GM18508 (cell line): ENCODE measurements at regions not wholly inside any gene's neighbourhood (a gene's known extent, or its start where the extent isn't known, plus 50 kb on each side); places are given as distances from the start of the nearest gene placed in this dataset.
A peak's percentile ranks its signal among the peaks of the same experiment; 100 is the strongest.
"Not testable (repeated sequence)": the region's sequence is repeated elsewhere in the genome, so short reads cannot be mapped to it uniquely, and the experiment has no call there.

Experiments
- ATAC-seq: cut with Tn5 transposase; IDR thresholded peaks from one replicate; pipeline ENCODE4 v1.9.1; 2021; ENCODE audit warnings: moderate number of reproducible peaks; ENCODE audit not compliant: insufficient read depth, unreplicated experiment

DNA sequence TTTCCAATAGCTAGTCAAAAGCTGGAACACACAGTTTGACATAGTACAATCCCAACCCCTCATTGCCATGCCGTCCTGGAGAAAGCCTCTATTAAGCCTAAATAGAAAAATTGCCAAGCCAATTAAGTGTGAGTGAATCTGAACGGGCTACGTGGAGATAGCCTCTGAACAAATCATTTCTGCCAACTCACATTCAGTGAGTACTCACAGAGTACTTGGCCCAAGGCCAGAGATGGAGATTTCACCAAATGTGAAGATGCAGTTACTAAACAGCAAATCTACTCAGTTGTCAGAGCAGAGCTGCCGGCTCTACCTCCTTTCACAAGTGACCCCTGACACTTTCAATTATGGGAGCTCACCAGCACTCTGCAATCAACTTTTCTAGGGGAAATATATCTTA lies 350.0 kb downstream of the GALC start:
- ATAC-seq, result no peak

DNA sequence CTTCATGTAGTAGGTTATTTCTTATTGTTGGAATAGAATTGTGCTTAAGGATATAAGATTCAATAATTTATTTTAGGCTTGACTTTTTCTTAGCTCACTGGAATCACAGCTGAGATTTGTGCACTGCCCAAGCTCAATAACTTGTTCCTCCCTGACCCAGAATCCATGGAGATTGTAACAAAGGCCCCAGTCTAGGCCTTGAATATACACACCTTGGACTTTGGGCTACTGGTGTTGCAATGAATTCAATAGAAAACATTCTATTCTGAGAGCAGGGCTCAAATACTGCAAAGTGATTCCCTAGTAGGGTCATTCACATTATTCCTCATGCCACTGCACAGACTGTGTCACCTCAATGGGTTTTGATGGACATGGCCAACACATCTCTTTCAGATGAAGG lies 352.4 kb downstream of the GALC start:
- no peak for ATAC-seq

DNA sequence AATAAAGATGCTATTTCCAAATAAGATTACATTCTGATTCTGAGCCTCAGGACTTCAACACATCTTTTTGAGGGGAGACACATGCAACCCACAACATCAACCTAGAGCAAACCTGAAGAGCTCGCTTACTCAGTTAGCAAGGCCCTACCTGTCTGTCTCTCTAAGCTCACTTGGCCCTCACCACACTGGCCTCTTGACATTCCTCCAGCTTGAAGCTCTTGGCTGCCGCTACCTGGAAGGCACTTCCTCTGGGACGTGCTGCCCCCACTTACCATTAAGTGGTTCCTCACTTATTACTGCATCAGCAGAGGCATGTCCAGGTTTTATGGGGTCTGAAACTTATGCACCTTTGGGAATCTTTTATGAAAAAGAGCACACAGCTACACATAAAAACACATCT lies 354.8 kb downstream of the GALC start:
- ATAC-seq, result no peak

DNA sequence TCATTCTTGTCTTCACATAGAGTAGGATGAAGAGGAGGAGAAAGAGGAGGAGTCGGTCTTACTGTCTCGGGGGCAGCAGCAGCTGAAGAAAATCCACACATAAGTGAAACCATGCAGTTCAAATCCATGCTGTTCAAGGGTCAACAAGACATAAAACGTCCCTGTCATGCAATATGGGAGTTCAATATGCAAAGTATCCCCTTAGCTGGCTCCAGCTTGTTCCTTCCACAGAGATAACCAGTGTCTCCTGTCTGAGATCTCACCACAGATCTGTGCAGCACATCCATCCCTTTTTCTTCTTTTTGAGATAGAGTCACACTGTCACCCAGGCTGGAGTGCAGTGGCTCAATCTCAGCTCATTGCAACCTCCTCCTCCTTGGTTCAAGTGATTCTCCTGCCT lies 357.5 kb downstream of the GALC start:
- no peak for ATAC-seq

DNA sequence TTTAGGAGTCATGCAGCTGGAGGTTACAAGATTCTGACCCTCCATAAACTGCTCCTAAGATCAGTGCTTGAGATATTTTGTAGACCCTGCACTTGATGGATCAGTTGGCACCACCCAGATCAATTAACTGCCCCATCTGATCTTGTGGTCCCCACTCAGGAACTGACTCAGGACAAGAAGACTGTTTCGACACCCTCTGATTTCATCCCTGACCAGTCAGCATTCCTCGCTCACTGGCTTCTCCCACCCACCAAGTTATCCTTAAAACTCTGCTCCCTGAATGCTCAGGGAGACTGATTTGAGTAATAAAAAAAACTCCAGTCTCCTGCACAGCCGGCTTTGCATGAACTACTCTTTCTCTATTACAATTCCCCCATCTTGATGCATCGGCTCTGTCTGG lies 360.2 kb downstream of the GALC start:
- ATAC-seq, result no peak

DNA sequence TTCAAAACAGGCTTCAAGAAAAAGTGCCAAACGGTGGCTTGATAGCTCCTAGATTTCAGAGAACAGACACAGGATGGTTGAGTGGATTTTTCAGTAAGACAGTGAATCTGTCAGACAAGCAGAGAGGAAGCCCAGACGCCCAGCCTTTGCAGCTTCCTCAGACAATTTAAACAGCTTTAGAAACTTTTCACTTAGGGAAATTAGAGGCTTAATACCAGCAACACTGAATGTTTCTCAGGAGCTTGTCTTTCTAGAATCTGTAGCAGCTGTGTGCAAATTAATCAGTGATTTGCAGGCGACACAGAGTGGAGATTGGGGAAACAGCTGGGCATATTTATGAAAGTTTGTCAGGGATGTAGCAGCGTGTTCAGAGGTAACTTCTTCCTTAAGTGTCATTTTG lies 362.1 kb downstream of the GALC start:
- no peak for ATAC-seq

DNA sequence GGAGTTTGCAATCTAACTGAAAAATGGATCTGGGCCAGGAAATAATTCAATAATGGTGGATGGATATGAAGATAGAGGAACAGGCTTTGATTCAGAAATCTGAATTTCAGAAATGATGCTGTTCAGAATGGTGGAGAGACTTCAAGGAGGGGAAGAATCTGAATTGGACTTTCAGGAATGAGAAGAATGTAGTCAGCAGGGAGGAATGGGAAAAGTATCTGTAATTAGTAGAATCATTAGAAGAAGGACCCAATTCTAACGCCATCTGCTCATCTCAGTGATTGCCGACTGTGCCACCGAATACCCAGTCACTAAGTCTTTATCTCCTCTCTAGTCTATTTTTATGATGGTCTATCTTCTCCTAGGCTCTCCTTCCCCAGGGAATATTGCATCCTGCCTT lies 363.2 kb downstream of the GALC start:
- no peak for ATAC-seq

DNA sequence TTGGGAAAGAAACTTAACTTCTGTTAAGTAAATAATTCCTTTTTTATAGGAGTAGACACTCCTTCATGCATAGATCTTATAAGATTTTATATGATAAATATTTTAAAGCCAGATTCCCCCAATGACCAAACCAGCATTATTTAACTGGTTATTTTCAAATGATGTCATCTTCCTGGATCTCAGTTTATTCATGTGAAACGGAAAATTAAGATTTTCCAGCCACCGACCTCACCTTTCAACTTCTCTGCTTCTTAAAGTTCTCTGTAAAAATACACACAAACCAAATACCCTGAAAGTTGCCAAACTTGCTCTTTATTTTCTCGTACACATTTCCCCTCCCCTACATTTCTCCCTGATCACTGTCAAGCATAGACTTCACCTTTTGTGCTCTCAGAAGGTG lies 364.2 kb downstream of the GALC start:
- ATAC-seq, result no peak

DNA sequence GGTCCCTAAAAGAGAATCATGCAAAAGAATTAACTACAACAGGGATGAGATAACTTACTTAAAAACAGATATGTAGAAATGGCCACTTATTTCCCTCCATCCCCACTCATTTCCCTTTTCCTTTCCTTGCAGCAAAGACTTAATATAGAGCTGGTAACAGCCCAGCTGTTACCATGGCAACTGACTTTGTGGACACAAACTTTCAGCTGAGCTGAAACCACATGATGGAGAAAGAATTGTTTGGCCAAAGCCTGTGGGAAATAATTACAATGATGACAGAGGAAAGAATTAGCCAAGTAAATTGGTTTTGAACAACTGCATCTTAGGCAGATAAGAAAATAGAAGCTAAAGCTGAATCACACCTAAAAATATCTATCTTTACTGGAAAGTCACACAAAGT lies 364.9 kb downstream of the GALC start:
- ATAC-seq, result no peak

DNA sequence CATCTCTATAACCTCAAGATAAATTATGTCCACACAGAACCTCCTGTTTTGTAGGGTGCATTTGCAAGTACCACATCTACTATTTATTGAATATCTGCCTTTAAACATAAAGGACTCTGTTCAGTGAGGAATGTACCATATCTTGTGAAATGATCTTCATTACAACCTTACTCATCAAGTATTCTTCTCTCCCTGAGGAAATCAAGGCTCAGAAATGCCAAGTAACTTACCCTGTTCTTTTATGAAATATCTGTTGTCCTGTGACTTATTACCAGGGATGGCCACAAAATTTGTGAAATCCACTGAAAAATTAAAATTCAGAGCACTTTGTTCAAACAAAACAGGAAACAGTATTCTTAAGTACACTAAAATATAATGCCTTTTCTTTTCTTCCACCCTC lies 366.7 kb downstream of the GALC start:
- no peak for ATAC-seq

DNA sequence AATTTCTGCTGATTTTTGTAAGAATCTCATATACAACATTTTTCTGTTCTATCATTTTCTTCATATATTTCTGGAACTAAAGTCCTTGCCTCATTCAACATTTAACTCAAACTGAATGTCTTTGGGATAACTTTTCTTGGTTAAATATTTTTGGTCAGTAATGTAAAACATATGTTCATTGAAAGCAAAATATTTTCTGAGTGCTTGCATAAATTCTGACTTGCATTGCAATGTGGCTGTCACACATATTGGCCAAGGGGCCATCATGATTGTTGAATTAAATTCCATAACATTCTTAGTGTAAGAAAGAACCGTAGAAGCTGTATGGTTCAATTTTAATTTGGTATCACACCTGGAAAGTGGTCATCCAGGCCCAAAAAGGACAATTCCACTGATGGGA lies 369.4 kb downstream of the GALC start:
- no peak for ATAC-seq

DNA sequence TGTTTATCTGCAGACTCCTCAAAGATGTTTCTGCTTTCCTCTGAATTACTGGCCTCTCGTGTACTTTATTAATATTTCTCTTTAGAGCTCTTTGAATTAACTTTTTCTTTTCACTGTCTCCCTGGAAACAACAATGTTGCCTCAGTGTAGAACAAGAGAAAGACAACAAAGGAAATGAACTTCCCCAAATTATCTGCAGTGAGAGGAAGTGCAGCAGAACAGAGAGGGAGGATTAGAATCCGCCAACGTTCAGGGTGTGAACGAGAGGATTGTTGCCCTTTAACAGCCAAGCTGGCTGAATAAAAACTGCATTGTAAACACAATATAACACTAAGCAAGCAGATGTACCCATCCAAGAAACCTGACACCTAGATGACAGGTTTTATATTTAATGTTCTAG lies 375.9 kb downstream of the GALC start:
- ATAC-seq, result no peak

DNA sequence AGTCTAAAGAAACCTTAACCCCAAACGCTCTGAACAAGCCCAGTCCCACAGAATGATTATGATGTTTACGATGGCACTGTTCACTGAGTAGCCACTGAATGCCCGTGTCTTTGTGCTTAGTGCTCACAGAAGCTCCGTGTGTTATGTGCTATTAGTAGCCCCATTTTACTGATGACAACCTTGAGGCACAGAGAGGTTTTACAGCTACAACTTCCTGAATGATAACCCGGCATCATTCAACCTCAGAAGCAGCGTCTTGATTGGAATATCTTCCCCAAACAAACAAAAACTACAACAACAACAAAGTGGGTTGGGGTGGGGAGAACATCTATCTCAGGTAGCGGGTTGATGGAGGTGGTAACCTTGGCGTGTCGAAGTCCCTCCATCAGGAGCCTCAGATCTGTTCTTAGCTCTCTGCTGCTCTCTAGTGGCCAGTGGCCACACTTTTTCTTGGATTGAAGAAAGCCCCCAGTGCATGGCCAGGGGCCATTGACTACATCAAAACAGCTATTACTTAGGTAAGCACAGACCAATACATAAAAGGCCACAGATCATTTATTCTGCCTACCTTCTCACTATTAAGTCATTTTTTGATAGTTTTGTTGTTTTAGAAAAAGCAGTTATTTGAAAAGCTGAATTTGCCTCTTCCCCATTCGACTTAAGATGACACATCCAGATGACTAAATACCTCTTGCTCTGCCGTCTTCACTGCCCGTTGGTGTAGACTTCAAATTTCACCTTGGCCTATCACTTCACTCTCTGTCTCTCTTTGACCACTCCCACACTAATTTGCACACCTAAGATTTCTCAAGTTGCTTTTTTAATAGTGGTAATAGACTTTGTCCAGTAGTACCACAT lies 376.9 kb downstream of the GALC start:
- peak; percentile 87 for ATAC-seq

DNA sequence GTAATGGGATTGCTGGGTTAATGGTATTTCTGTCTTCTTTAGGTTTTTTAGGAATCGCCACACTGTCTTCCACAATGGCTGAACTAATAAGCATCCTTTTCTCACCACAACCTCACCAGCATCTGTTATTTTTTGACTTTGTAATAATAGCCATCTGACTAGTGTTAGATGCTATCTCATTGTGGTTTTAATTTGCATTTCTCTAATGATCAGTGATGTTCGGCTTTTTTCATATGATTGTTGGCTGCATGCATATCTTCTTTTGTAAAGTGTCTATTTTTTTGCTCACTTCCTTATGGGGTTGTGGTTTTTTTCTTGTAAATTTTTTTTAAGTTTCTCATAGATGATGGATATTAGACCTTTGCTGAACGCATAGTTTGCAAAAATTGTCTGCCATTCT lies 377.9 kb downstream of the GALC start:
- no peak for ATAC-seq

DNA sequence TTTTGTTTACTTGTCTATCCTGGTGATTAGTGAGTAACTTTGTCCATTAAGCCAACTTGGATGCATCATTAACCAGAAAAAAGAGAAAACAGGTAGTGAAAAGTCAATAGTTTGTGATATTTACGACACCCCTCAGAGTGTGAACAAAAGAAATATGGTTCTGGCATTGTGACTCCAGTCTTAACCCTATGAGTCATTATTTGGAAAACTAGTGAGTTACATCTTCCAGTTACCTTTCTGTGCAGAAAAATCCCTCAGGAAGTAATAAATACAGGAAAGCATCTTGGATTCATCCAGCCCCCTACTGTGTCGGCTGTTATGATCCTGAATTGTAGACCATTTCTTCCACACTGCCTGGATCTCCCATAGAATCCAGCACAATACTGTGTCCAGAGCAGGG lies 379.1 kb downstream of the GALC start:
- ATAC-seq, result no peak

DNA sequence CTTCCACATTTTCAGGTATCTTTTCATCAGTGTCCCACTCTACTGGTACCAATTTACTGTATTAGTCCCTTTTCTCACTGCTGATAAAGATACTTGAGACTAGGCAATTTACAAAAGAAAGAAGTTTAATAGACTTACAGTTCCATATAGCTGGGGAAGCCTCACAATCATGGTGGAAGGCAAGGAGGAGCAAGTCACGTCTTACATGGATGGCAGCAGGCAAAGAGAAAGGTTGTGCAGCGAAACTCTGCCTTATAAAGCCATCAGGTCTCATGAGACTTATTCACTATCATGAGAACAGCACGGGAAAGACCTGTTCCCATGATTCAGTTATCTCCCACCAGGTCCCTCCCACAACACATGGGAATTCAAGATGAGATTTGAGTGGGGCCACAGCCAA lies 385.9 kb downstream of the GALC start:
- not testable (repeated sequence) for ATAC-seq

DNA sequence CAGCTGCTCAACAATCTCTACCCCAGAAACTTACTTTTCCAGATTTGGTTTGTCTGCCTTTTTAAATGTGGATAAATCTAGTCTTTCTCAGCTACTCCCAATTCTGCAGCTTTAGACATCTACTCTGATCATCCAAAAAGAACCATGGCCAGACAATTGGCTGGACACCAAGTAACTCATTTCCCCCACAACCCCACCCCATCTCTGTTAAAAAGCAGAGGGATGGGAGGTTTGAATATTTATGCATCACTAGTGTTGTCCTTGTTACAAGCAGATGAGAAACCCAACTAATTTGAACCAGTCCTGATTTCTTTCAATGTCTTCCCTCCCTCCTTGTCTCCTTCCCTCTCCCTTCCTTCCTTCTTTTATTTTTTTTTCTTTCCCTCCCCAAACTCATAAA lies 391.9 kb downstream of the GALC start:
- no peak for ATAC-seq

DNA sequence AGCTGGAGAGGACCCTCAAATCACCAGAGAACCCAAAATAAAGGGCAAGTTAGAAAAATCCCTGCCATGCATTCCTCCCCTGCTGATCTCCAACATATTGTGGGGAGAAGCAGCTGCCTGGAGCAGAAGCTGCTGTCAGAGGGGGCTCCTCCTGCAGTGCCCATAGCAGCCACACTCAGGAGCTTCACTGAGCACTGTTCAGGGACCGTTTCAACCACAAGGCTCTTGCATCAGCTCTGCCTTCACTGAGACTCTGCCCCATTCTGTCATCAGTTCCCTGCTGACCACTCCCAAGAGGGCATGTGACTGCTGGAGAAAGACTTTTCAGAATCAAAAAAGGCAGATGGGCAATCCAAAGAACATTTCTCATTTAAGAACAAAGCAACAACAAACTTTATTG lies 392.7 kb downstream of the GALC start:
- no peak for ATAC-seq

DNA sequence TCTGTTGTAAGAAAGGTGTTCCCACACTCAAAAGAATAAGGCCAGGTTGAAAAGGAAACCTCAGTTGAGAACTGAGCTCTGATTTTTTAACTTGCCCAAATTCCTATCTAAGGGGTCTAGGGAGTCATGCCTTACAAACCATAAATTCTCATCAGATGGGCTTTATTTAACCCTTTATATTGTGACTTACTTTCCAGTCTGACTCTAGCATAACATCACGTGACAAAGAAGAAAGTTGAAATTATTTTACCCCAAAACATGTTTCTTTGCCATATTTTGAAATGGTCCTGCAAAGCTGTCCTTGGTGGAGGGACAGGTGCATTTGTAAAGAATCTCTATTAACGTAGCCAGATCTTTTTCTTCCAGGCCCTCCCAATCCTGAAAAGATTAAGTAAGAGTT lies 411.7 kb downstream of the GALC start:
- ATAC-seq, result no peak

DNA sequence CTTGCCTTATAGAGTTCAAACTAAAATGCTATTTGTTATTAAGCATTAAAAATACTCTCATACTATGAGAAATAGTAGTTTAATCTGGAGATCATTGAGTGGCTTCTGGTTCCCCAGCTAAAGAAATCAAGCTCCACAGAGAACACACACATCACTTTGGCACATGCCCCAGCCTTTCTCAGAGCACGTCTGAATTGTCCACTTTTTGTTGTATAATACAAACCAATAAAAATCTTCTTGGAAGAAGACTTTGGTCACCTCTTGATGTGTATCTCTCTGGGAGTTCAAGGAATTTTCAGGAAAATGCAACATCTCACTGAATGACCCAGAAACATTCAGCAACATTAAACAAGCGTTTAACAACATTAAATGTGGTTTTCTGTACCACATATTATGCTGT lies 413.9 kb downstream of the GALC start:
- no peak for ATAC-seq

DNA sequence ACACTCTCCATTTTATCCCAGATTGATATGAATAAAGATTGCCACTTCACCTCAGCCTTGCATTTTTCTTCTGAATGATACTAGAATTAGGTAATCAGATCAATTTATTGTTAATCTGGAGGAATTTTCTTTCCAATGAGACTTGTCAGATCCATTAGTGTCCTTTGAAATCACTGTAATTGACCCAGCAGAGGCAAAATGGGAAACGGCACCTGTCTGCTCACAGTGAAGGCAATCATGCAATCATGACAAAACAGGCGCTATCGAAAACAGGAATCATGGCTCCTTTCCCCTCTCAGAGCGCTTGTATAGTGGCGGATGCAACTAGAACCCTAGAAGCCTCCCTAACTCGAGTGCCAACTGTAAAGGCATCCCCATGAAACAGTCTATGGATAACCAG lies 417.6 kb downstream of the GALC start:
- ATAC-seq, result no peak

DNA sequence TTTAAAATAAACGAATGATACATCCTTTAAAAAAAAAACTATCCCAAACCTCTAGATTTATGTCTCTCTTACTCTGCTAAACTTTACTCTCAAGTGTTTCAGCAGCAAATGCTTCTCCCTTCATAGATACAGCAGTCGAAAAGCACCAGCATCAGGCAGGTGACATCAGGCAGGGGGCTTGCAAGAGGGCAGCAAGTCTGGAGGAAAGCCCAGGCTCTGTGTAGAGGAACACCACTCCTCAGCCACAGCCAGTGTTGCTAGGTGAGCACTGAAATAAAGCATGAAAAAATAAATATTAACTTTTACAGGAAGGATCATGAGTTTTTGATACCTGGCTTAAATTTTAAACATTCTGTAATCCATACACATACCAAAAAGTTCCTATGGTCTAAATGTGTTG lies 419.4 kb downstream of the GALC start:
- ATAC-seq, result no peak
